H9 (cell line): ENCODE measurements at regions not wholly inside any gene's neighbourhood (a gene's known extent, or its start where the extent isn't known, plus 50 kb on each side); places are given as distances from the start of the nearest gene placed in this dataset.

Source experiments
- DNase-seq: peaks from one replicate; pipeline ENCODE4 v3.0.0-alpha.2; 2017
- H2AFZ ChIP-seq: one replicate; pipeline ENCODE4 v1.6.1; 2013; ENCODE audit warnings: mild to moderate bottlenecking, low read length, control low read depth, moderate library complexity
- H2AK5ac ChIP-seq: 2 replicates; pipeline ENCODE4 v1.6.1; 2013; ENCODE audit warnings: low read length, control low read depth, mixed read lengths; ENCODE audit not compliant: insufficient read length
- H2BK120ac ChIP-seq: one replicate; pipeline ENCODE4 v1.6.1; 2013; ENCODE audit warnings: low read depth, mild to moderate bottlenecking, low read length, control low read depth, inconsistent platforms; ENCODE audit not compliant: poor library complexity, severe bottlenecking
- H2BK12ac ChIP-seq: 2 replicates; pipeline ENCODE4 v1.6.1; 2013; ENCODE audit warnings: low read length, control low read depth, mixed read lengths, low read depth; ENCODE audit not compliant: insufficient read length
- H2BK15ac ChIP-seq: 2 replicates; pipeline ENCODE4 v1.6.1; 2013; ENCODE audit warnings: low read depth, low read length, control low read depth
- H2BK20ac ChIP-seq: one replicate; pipeline ENCODE4 v1.6.1; 2013; ENCODE audit warnings: low read depth, mild to moderate bottlenecking, low read length, control low read depth, inconsistent platforms; ENCODE audit not compliant: poor library complexity, severe bottlenecking
- H2BK5ac ChIP-seq: 2 replicates; pipeline ENCODE4 v1.6.1; 2013; ENCODE audit warnings: low read length, control low read depth, mixed read lengths; ENCODE audit not compliant: insufficient read length
- H3K14ac ChIP-seq: 2 replicates; pipeline ENCODE4 v1.6.1; 2013; ENCODE audit warnings: low read length, control low read depth; ENCODE audit not compliant: insufficient read depth
- H3K18ac ChIP-seq: 2 replicates; pipeline ENCODE4 v1.6.1; 2013; ENCODE audit warnings: low read depth, mild to moderate bottlenecking, mixed read lengths, low read length, control low read depth; ENCODE audit not compliant: insufficient read length
- H3K23ac ChIP-seq: 2 replicates; pipeline ENCODE4 v1.6.1; 2013; ENCODE audit warnings: low read length, control low read depth, mixed read lengths, low read depth; ENCODE audit not compliant: insufficient read length
- H3K23me2 ChIP-seq: 2 replicates; pipeline ENCODE4 v1.6.1; 2013; ENCODE audit warnings: low read depth, mild to moderate bottlenecking, mixed read lengths, low read length, control low read depth; ENCODE audit not compliant: insufficient read length, poor library complexity, severe bottlenecking
- H3K27ac ChIP-seq: 2 replicates; pipeline ENCODE4 v1.5.1; 2013; ENCODE audit warnings: low read length, control low read depth, mixed read lengths, low read depth; ENCODE audit not compliant: insufficient read length
- H3K27me3 ChIP-seq: 2 replicates; pipeline ENCODE4 v1.6.1; 2013; ENCODE audit warnings: low read length, control low read depth, inconsistent platforms; ENCODE audit not compliant: insufficient read depth
- H3K4ac ChIP-seq: 2 replicates; pipeline ENCODE4 v1.6.1; 2013; ENCODE audit warnings: low read depth, mild to moderate bottlenecking, control low read depth, inconsistent platforms, low read length, moderate library complexity
- H3K4me1 ChIP-seq: 2 replicates; pipeline ENCODE4 v1.6.1; 2013; ENCODE audit warnings: low read length, control low read depth, inconsistent platforms; ENCODE audit not compliant: insufficient read depth
- H3K4me2 ChIP-seq: 2 replicates; pipeline ENCODE4 v1.6.1; 2013; ENCODE audit warnings: low read length, control low read depth, mixed read lengths; ENCODE audit not compliant: insufficient read length, insufficient read depth
- H3K56ac ChIP-seq: 2 replicates; pipeline ENCODE4 v1.6.1; 2013; ENCODE audit warnings: low read depth, mild to moderate bottlenecking, mixed read lengths, low read length, control low read depth; ENCODE audit not compliant: insufficient read length
- H3K79me1 ChIP-seq: 2 replicates; pipeline ENCODE4 v1.6.1; 2013; ENCODE audit warnings: low read depth, mild to moderate bottlenecking, moderate library complexity, low read length, control low read depth, inconsistent platforms; ENCODE audit not compliant: insufficient read depth, poor library complexity, severe bottlenecking
- H3K79me2 ChIP-seq: 2 replicates; pipeline ENCODE4 v1.6.1; 2013; ENCODE audit warnings: low read length, control low read depth, inconsistent platforms; ENCODE audit not compliant: insufficient read depth
- H3K9ac ChIP-seq: 2 replicates; pipeline ENCODE4 v1.6.1; 2013; ENCODE audit warnings: low read length, control low read depth, mixed read lengths; ENCODE audit not compliant: insufficient read length; ENCODE audit errors: extremely low read depth
- H3K9me3 ChIP-seq: one replicate; pipeline ENCODE4 v1.6.1; 2013; ENCODE audit warnings: low read depth, low read length, inconsistent platforms; ENCODE audit not compliant: control insufficient read depth
- H3T11ph ChIP-seq: one replicate; pipeline ENCODE4 v1.6.1; 2013; ENCODE audit warnings: mild to moderate bottlenecking, low read length, control low read depth, inconsistent platforms
- H4K20me1 ChIP-seq: one replicate; pipeline ENCODE4 v1.6.1; 2013; ENCODE audit not compliant: control insufficient read depth, insufficient read length, insufficient read depth
- H4K5ac ChIP-seq: 2 replicates; pipeline ENCODE4 v1.6.1; 2013; ENCODE audit warnings: low read depth, mild to moderate bottlenecking, mixed read lengths, low read length, control low read depth; ENCODE audit not compliant: insufficient read length
- H4K8ac ChIP-seq: replicated peaks from 2 replicates; pipeline ENCODE4 v1.6.1; 2013; ENCODE audit warnings: low read length, control low read depth, mixed read lengths, low read depth; ENCODE audit not compliant: insufficient read length
- H4K91ac ChIP-seq: 2 replicates; pipeline ENCODE4 v1.6.1; 2013; ENCODE audit warnings: low read depth, mild to moderate bottlenecking, moderate library complexity, mixed read lengths, low read length, control low read depth; ENCODE audit not compliant: insufficient read length
- H3K27ac Mint-ChIP-seq, 3 experiments: 2 replicates in 2 of 3; 3 replicates in 1 of 3; pipeline ENCODE4 v1.8.0; 2020 to 2021; ENCODE audit warnings: mixed read lengths in 3 of 3, mild to moderate bottlenecking in 1 of 3, moderate library complexity in 1 of 3
- H3K27me3 Mint-ChIP-seq: 2 replicates; pipeline ENCODE4 v1.8.0; 2021; ENCODE audit warnings: low read depth, mild to moderate bottlenecking, moderate library complexity, mixed read lengths
- H3K36me3 Mint-ChIP-seq, 3 experiments: 2 replicates in 2 of 3; 3 replicates in 1 of 3; pipeline ENCODE4 v1.8.0; 2020 to 2021; ENCODE audit warnings: low read depth in 3 of 3, mixed read lengths in 3 of 3; ENCODE audit not compliant: insufficient read depth in 1 of 3
- H3K4me1 Mint-ChIP-seq, 2 experiments: 2 replicates each; pipeline ENCODE4 v1.8.0; 2020; ENCODE audit warnings: mixed read lengths in 2 of 2
- H3K4me3 Mint-ChIP-seq, 2 experiments: 2 replicates in 1 of 2; 3 replicates in 1 of 2; pipeline ENCODE4 v1.8.0; 2020 to 2021; ENCODE audit warnings: mild to moderate bottlenecking in 2 of 2, mixed read lengths in 2 of 2, moderate library complexity in 1 of 2
- H3K9me3 Mint-ChIP-seq, 2 experiments: 2 replicates in 1 of 2; 3 replicates in 1 of 2; pipeline ENCODE4 v1.8.0; 2020; ENCODE audit warnings: mild to moderate bottlenecking in 2 of 2, mixed read lengths in 2 of 2, moderate library complexity in 1 of 2
- CTCF ChIP-seq: fragments of 200-600 bp; sonication (generic); conservative IDR thresholded peaks from 3 replicates; pipeline ENCODE4 v1.8.0; 2021; ENCODE audit warnings: antibody characterized with exemption, mild to moderate bottlenecking
- WGBS: extraction: QIAGEN DNeasy Blood & Tissue Kit; methylation state at CpG from one replicate; pipeline ENCODE4 v1.1.7; 2013; ENCODE audit warnings: missing lambda C conversion rate, low lambda C conversion rate, mixed read lengths; ENCODE audit not compliant: insufficient read length; ENCODE audit errors: extremely low coverage; 5-methylcytosine and 5-hydroxymethylcytosine counted together

- Histone ChIP-seq H3K4me1 (no peaks in the 10 kb centered on the region), H4K8ac (no peak overlapping the region), H2BK12ac (no peak overlapping the region), H2BK120ac (no peak overlapping the region), H4K91ac (no peak overlapping the region), H3K79me2 (no peaks in the 10 kb centered on the region), H3K27ac (no peak overlapping the region), H3K79me1 (no peaks in the 10 kb centered on the region), H4K5ac (no peak overlapping the region), H3K56ac (no peak overlapping the region), H3K27me3 (no peaks in the 10 kb centered on the region), H3K18ac (no peak overlapping the region), H2AFZ (no peak overlapping the region), H3T11ph (no peak overlapping the region), H3K9me3 (no peaks in the 10 kb centered on the region), H2BK5ac (no peak overlapping the region), H2AK5ac (no peak overlapping the region), H3K23ac (no peak overlapping the region), H4K20me1 (no peaks in the 10 kb centered on the region), H3K4me2 (no peak overlapping the region), H3K14ac (no peak overlapping the region), H3K23me2 (no peaks in the 10 kb centered on the region), H2BK20ac (no peak overlapping the region), H3K9ac (no peak overlapping the region), H2BK15ac (no peak overlapping the region), H3K4ac (no peak overlapping the region)
- Mint-ChIP-seq H3K4me3 (no peak overlapping the region), H3K27ac (no peak overlapping the region), H3K36me3 (no peaks in the 10 kb centered on the region), H3K9me3 (no peaks in the 10 kb centered on the region), H3K27me3 (peaks cover 11% of the 10 kb centered on the region), H3K4me1 (peaks cover 21 to 38% of the 10 kb centered on the region in 2 experiments)
- no peak for TF ChIP-seq CTCF
- no peak for DNase-seq
- WGBS: no CpG with 5 or more reads among the region's 1 CpG
These were observed 106.6 kb upstream of the RAB4A start for GRCh38 chr1:229164348-229164747.
